ENCODE measurements at regions not wholly inside any gene's neighbourhood (a gene's known extent, or its start where the extent isn't known, plus 50 kb on each side); places are given as distances from the start of the nearest gene placed in this dataset.

DNA sequence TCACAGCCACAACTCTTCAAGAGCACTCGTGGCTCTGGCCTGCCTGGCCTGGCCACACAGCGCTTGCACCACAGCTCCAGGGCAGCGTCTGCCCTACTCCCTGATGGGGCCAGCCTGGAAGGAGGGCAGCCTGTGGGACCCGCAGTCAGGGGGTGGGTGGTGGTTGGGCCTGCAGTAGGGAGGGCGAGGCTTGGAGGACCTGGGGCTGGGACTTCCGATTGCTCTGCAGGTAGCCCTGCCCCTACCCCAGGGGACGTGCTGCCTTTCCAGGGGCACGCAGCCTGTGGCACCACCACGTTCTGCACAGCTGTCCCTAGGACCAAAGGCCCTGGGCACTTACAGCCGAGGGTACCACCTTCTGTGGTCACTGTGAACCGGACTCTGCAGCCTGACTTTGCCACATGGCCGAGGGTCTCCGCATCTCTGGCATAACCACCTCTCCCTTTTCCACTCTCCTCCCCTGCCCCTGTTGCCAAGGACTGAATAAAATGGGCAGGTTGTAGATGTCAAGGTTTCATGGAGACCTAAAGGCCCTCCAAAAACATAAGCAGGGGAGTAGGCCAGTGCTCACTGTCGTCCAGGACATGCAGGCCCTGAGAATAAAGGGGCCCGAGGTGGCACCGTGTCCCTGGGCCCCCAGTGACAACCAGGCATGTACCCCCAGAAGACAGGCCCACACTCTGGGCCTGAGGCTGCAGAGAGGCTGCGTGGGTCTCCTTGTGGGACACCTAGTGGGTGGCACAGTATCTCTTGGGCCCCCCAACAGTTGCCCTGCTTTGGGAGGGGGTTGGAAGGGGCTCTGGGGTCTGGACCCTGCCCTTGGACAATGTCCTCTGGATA is 87.3 kb downstream of the INHBB start:
- Histone ChIP-seq H3K79me2 (no peaks in the 10 kb centered on the region), H3K4me2 (no peak overlapping the region), H3K4me1 (ENCODE audit: insufficient read depth) (no peaks in the 10 kb centered on the region), H3K27me3 (no peaks in the 10 kb centered on the region), H3K9me3 (ENCODE audit: low read depth) (no peaks in the 10 kb centered on the region), H3K27ac (no peak overlapping the region), H4K20me1 (ENCODE audit: insufficient read depth, poor library complexity, severe bottlenecking) (no peaks in the 10 kb centered on the region), H3K9me2 (replicated peaks; ENCODE audit: insufficient read depth) (no peaks in the 10 kb centered on the region), H2AFZ (no peak overlapping the region), H3K36me3 (replicated peaks; ENCODE audit: insufficient read depth, low read depth) (no peaks in the 10 kb centered on the region), H3K4me3 (no peak overlapping the region)
- DNase-seq (ENCODE audit: low spot score) = no peak
- no peak for TF ChIP-seq EZH2 (IDR thresholded peaks at IDR 0.05; ENCODE audit: borderline replicate concordance)
- TF ChIP-seq, protein P1, sequence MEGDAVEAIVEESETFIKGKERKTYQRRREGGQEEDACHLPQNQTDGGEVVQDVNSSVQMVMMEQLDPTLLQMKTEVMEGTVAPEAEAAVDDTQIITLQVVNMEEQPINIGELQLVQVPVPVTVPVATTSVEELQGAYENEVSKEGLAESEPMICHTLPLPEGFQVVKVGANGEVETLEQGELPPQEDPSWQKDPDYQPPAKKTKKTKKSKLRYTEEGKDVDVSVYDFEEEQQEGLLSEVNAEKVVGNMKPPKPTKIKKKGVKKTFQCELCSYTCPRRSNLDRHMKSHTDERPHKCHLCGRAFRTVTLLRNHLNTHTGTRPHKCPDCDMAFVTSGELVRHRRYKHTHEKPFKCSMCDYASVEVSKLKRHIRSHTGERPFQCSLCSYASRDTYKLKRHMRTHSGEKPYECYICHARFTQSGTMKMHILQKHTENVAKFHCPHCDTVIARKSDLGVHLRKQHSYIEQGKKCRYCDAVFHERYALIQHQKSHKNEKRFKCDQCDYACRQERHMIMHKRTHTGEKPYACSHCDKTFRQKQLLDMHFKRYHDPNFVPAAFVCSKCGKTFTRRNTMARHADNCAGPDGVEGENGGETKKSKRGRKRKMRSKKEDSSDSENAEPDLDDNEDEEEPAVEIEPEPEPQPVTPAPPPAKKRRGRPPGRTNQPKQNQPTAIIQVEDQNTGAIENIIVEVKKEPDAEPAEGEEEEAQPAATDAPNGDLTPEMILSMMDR (IDR thresholded peaks at IDR 0.05; ENCODE audit: poor library complexity) = no peak
- TF ChIP-seq EZH2phosphoT487 (IDR thresholded peaks at IDR 0.05; ENCODE audit: low read depth, severe bottlenecking, unreplicated experiment) = no peak
- 89% methylated on average over 16 of the region's 17 CpGs for WGBS (ENCODE audit: low lambda C conversion rate, missing lambda C conversion rate)

DNA sequence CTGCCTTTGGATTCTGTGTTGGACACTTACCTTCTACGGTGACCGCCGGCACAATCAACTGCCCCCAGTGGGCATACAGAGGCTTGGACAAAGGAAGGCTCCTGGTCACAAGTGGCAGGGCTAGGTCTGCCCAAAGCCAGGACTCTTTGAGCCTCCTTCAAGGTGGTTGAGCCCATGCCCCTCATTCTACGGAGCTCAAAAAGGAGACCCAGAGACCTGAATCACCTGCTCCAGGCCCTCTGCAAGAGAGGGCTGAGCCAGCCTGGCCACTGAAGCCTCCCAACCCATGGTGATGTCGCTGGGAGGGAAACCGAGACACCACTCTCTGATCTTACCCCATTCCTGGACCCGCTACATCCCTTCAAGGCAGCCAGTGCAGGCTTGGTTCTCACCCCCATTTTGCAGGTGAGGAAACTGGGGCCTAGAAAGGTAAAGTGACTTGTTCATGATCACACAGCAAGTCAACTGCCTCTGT is 87.9 kb downstream of the INHBB start:
- Histone ChIP-seq H3K4me3 (no peak overlapping the region), H2AFZ (no peak overlapping the region), H3K9me3 (ENCODE audit: low read depth) (no peaks in the 10 kb centered on the region), H3K36me3 (replicated peaks; ENCODE audit: insufficient read depth, low read depth) (no peaks in the 10 kb centered on the region), H3K27me3 (no peaks in the 10 kb centered on the region), H3K4me1 (ENCODE audit: insufficient read depth) (no peaks in the 10 kb centered on the region), H3K9me2 (replicated peaks; ENCODE audit: insufficient read depth) (no peaks in the 10 kb centered on the region), H3K79me2 (no peaks in the 10 kb centered on the region), H4K20me1 (ENCODE audit: insufficient read depth, poor library complexity, severe bottlenecking) (no peaks in the 10 kb centered on the region), H3K27ac (no peak overlapping the region), H3K4me2 (no peak overlapping the region)
- TF ChIP-seq EZH2phosphoT487 (IDR thresholded peaks at IDR 0.05; ENCODE audit: low read depth, severe bottlenecking, unreplicated experiment) (no peak), EZH2 (IDR thresholded peaks at IDR 0.05; ENCODE audit: borderline replicate concordance) (no peak)
- TF ChIP-seq, protein P1 (IDR thresholded peaks at IDR 0.05; ENCODE audit: poor library complexity) = no peak
- WGBS (ENCODE audit: low lambda C conversion rate, missing lambda C conversion rate) = 97% methylated on average over 7 of the region's 7 CpGs
- no peak for DNase-seq (ENCODE audit: low spot score)

DNA sequence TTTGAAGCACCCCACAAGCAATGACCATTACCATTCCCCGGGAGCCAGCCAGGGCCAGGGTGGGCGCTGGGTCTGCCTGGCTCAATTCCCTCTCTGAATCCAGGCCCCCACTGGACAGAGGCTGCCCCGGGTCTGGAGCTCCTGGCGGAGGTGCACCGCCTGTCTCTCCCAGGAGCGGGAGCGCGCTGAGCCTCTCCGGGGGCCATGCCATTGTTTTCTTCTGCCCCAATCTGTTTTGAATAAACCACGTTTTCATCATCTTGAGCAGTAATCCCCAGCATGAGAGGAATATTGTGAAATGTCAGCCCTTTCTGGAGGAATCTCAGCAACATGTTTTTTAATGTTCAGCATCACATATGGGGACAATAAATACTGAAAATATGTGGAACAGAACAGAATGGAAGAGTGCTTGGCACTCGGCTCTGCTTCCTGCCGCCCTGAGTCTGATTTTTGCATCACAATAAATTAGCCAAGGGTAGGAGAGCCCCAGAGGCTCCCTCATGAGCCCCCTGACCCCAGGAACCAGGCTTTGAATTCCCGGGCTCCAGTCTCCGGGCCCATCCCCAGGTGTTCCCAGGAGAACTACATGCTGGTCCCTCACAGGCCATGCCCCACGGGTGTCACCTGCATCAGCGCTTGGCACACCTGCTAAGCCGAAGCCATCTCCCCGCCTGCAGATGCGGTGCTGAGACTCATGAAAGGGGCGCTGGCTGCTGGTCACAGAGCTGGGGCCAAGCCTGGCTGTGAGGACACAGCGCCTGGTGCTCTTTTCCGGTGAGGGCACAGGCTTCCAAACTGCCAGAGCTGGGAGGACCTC is 88.8 kb downstream of the INHBB start:
- no peaks in the 10 kb centered on the region for H3K27me3 ChIP-seq
- no peak overlapping the region for H3K27ac ChIP-seq
- TF ChIP-seq, protein P1 (IDR thresholded peaks at IDR 0.05; ENCODE audit: poor library complexity) = no peak
- no peak for TF ChIP-seq EZH2phosphoT487 (IDR thresholded peaks at IDR 0.05; ENCODE audit: low read depth, severe bottlenecking, unreplicated experiment)
- no peak for TF ChIP-seq EZH2 (IDR thresholded peaks at IDR 0.05; ENCODE audit: borderline replicate concordance)
- no peaks in the 10 kb centered on the region for H3K36me3 ChIP-seq (replicated peaks; ENCODE audit: insufficient read depth, low read depth)
- no peaks in the 10 kb centered on the region for H3K9me2 ChIP-seq (replicated peaks; ENCODE audit: insufficient read depth)
- DNase-seq (ENCODE audit: low spot score) = no peak
- WGBS (ENCODE audit: low lambda C conversion rate, missing lambda C conversion rate) = 68% methylated on average over 22 of the region's 22 CpGs
- H4K20me1 ChIP-seq (ENCODE audit: insufficient read depth, poor library complexity, severe bottlenecking) = no peaks in the 10 kb centered on the region
- H3K9me3 ChIP-seq (ENCODE audit: low read depth) = no peaks in the 10 kb centered on the region
- no peak overlapping the region for H3K4me2 ChIP-seq
- H3K79me2 ChIP-seq = no peaks in the 10 kb centered on the region
- no peaks in the 10 kb centered on the region for H3K4me1 ChIP-seq (ENCODE audit: insufficient read depth)
- H3K4me3 ChIP-seq = no peak overlapping the region
- H2AFZ ChIP-seq = no peak overlapping the region

All from hepatocyte (in vitro differentiated cells).